Endothelial cell of umbilical vein (primary cell): ENCODE measurements at regions not wholly inside any gene's neighbourhood (a gene's known extent, or its start where the extent isn't known, plus 50 kb on each side); places are given as distances from the start of the nearest gene placed in this dataset.

Experiments
- BruUV-seq: library from RNA; stranded (reverse); fragments of 400-500 nt; replicated peaks from 2 replicates; lab custom pipeline; 2021; lab: Mats Ljungman, UMichigan
- CTCF ChIA-PET: fragments of 300-600, 350-600 bp; sonication (Branson Sonifier 250); formaldehyde crosslinking; loops from one replicate; lab custom pipeline; 2021; ENCODE audit warnings: antibody characterized with exemption, inconsistent platforms; lab: Charles Lee
- POLR2A ChIA-PET: fragments of 300-600, 350-600 bp; sonication (Branson Sonifier 250); formaldehyde crosslinking; loops from one replicate; lab custom pipeline; 2021; ENCODE audit warnings: antibody characterized with exemption, inconsistent platforms; lab: Charles Lee
- DNase-seq: peaks from one replicate; pipeline ENCODE4 v3.0.0-alpha.2; 2011; ENCODE audit warnings: low read depth, low spot score
- FAIRE-seq: peaks from 2 replicates; lab custom pipeline; 2011; peaks lifted over from hg19 to GRCh38; lab: Jason Lieb, UNC
- H2AFZ ChIP-seq: 2 replicates; pipeline ENCODE4 v1.6.0; 2012; ENCODE audit warnings: low read depth, low read length, control low read depth, inconsistent platforms
- H3K27ac ChIP-seq: 2 replicates; pipeline ENCODE4 v1.5.1; 2011; ENCODE audit warnings: low read depth, mild to moderate bottlenecking, control low read depth, low read length, moderate library complexity; ENCODE audit not compliant: insufficient read depth
- H3K27me3 ChIP-seq, 2 experiments: 2 replicates each; pipeline versions ENCODE4 v1.6.0 to v1.6.1; 2011; ENCODE audit warnings: low read length in 2 of 2, mixed read lengths in 1 of 2; ENCODE audit not compliant: control insufficient read depth in 2 of 2, insufficient read depth in 2 of 2
- H3K36me3 ChIP-seq, 2 experiments: 2 replicates in 1 of 2; 3 replicates in 1 of 2; pipeline ENCODE4 v1.5.1; 2011; ENCODE audit warnings: low read length in 2 of 2, mild to moderate bottlenecking in 1 of 2, moderate library complexity in 1 of 2; ENCODE audit not compliant: control insufficient read depth in 2 of 2, insufficient read depth in 2 of 2; ENCODE audit errors: extremely low read depth in 1 of 2
- H3K4me1 ChIP-seq: 3 replicates; pipeline ENCODE4 v1.5.1; 2011; ENCODE audit warnings: mild to moderate bottlenecking, low read length; ENCODE audit not compliant: control insufficient read depth, insufficient read depth; ENCODE audit errors: extremely low read depth
- H3K4me2 ChIP-seq: 2 replicates; pipeline ENCODE4 v1.6.1; 2011; ENCODE audit warnings: low read length, control low read depth, mixed read lengths; ENCODE audit not compliant: insufficient read depth
- H3K4me3 ChIP-seq, 3 experiments: fragments of 200-600 bp in 1 of 3; sonication (generic), shearing (Covaris generic) in 1 of 3; replicated peaks in 1 of 3; 2 replicates each; pipeline ENCODE4 v1.5.1; 2011 to 2016; ENCODE audit warnings: control low read depth in 3 of 3, low read length in 3 of 3, mild to moderate bottlenecking in 2 of 3, inconsistent platforms in 1 of 3, low read depth in 1 of 3, moderate library complexity in 1 of 3; ENCODE audit not compliant: insufficient read depth in 1 of 3
- H3K79me2 ChIP-seq: 2 replicates; pipeline ENCODE4 v1.6.0; 2012; ENCODE audit warnings: low read length, inconsistent platforms; ENCODE audit not compliant: control insufficient read depth, insufficient read depth
- H3K9ac ChIP-seq: replicated peaks from 2 replicates; pipeline ENCODE3; 2011; ENCODE audit warnings: low read length, control low read depth; ENCODE audit not compliant: insufficient read depth; ENCODE audit errors: extremely low read depth
- H3K9me1 ChIP-seq: replicated peaks from 3 replicates; pipeline ENCODE4 v1.6.0; 2011; ENCODE audit warnings: mild to moderate bottlenecking, low read length; ENCODE audit not compliant: control insufficient read depth, insufficient read depth; ENCODE audit errors: extremely low read depth
- H3K9me3 ChIP-seq: replicated peaks from 2 replicates; pipeline ENCODE4 v1.5.1; 2012; ENCODE audit warnings: low read length, inconsistent platforms; ENCODE audit not compliant: control insufficient read depth, insufficient read depth
- H4K20me1 ChIP-seq: replicated peaks from 2 replicates; pipeline ENCODE3; 2011; ENCODE audit warnings: mild to moderate bottlenecking, low read length; ENCODE audit not compliant: control insufficient read depth, insufficient read depth; ENCODE audit errors: extremely low read depth
- EZH2 ChIP-seq: IDR thresholded peaks from 2 replicates; pipeline ENCODE4 v1.6.1; 2012; ENCODE audit warnings: borderline replicate concordance, low read depth, mild to moderate bottlenecking, moderate library complexity, low read length, inconsistent platforms; ENCODE audit not compliant: severe bottlenecking
- FOS ChIP-seq: IDR thresholded peaks from 2 replicates; pipeline ENCODE4 v1.6.1; 2011; ENCODE audit warnings: mild to moderate bottlenecking, low read length, moderate library complexity, borderline replicate concordance; ENCODE audit not compliant: insufficient read depth
- GATA2 ChIP-seq: IDR thresholded peaks from 2 replicates; pipeline ENCODE4 v1.7.0; 2011; ENCODE audit warnings: low read depth, mild to moderate bottlenecking, moderate library complexity, mixed read lengths, low read length; ENCODE audit not compliant: insufficient read length, insufficient read depth
- JUN ChIP-seq: IDR thresholded peaks from 2 replicates; pipeline ENCODE4 v1.6.1; 2011; ENCODE audit warnings: borderline replicate concordance, low read depth; ENCODE audit not compliant: insufficient read length, insufficient read depth
- MAX ChIP-seq: IDR thresholded peaks from 2 replicates; pipeline ENCODE4 v1.6.1; 2011; ENCODE audit not compliant: insufficient read depth, insufficient read length
- MYC ChIP-seq: IDR thresholded peaks from one replicate; pipeline ENCODE4 v1.6.1; 2011; ENCODE audit warnings: mild to moderate bottlenecking, low read depth, low read length
- POLR2A ChIP-seq: IDR thresholded peaks from 2 replicates; pipeline ENCODE4 v1.6.1; 2012; ENCODE audit warnings: low read depth, mild to moderate bottlenecking, control low read depth, low read length
- POLR2AphosphoS5 ChIP-seq: IDR thresholded peaks from 2 replicates; pipeline ENCODE4 v1.6.1; 2012; ENCODE audit warnings: low read depth, mild to moderate bottlenecking, control low read depth, low read length, moderate library complexity; ENCODE audit not compliant: insufficient read depth
- dilution Hi-C: fragments of 300-500 bp; cut with MboI; formaldehyde crosslinking; loops from one replicate; pipeline ENCODE4 v1.15.0; 2019; ENCODE audit warnings: low sequenced_read_pairs; ENCODE audit not compliant: extremely low pct_ligation_motif_present
- intact Hi-C: fragments of 100-400 bp; cut with micrococcal nuclease; formaldehyde crosslinking; loops from one replicate; pipeline ENCODE4 v1.10.0; 2022
- TF ChIP-seq, protein P1 (sequence below), 2 donors: IDR thresholded peaks; 1 replicate in 1 of 2; 2 replicates in 1 of 2; pipeline ENCODE4 v1.5.1; 2011; ENCODE audit warnings: low read length in 2 of 2, mild to moderate bottlenecking in 2 of 2, moderate library complexity in 2 of 2, control low read depth in 1 of 2, inconsistent platforms in 1 of 2, low read depth in 1 of 2; ENCODE audit not compliant: insufficient read depth in 1 of 2; ENCODE audit errors: extremely low read depth in 1 of 2

DNA sequence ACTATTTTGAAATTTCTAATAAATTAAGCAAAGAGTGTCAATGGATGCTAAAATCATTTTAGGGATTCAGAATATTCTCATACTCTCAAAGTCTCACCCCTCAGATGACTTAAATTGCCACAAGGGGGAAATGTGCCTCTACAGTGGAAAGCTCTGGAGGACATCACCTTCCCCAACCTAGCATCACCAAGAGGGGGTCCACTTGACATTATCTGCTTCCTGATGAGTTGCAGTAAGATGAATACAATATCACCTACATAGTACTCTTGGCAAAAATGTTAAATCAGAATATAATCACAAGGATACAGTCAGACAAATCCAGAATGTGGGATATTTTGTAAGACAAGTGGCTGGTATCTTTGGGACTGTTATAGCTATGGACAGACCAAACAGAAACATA is 290.1 kb downstream of the MFSD1 start:
- H3K36me3 ChIP-seq: no peaks in the 10 kb centered on the region
- H3K4me2 ChIP-seq: no peak overlapping the region
- H3K27ac ChIP-seq: no peak overlapping the region
- H2AFZ ChIP-seq: no peak overlapping the region
- no TSS peak for BruUV-seq
- H3K4me1 ChIP-seq: no peaks in the 10 kb centered on the region
- H4K20me1 ChIP-seq: no peaks in the 10 kb centered on the region
- no peak overlapping the region for H3K9ac ChIP-seq
- no peak overlapping the region for H3K4me3 ChIP-seq
- dilution Hi-C loops: no loop called here
- no peak for DNase-seq
- intact Hi-C loops: loop anchor here (5.0 kb wide), 1 partner anchor 160 kb away; no protein-coding TSS in a partner anchor
- H3K9me3 ChIP-seq: no peaks in the 10 kb centered on the region
- FAIRE-seq: peak; percentile 18
- ChIA-PET POLR2A (no interaction called here), CTCF (interaction anchor here (1.1 to 2.1 kb wide), 3 partner anchors 14 to 174 kb away, joined by 4 to 11 read pairs (median 5); no protein-coding TSS in a partner anchor)
- no peaks in the 10 kb centered on the region for H3K27me3 ChIP-seq
- H3K9me1 ChIP-seq: no peaks in the 10 kb centered on the region
- no peak for TF ChIP-seq EZH2
- no peaks in the 10 kb centered on the region for H3K79me2 ChIP-seq

GRCh38 chr3:159102001-159102400 is 300.1 kb downstream of the MFSD1 start:
- TF ChIP-seq, protein P1, sequence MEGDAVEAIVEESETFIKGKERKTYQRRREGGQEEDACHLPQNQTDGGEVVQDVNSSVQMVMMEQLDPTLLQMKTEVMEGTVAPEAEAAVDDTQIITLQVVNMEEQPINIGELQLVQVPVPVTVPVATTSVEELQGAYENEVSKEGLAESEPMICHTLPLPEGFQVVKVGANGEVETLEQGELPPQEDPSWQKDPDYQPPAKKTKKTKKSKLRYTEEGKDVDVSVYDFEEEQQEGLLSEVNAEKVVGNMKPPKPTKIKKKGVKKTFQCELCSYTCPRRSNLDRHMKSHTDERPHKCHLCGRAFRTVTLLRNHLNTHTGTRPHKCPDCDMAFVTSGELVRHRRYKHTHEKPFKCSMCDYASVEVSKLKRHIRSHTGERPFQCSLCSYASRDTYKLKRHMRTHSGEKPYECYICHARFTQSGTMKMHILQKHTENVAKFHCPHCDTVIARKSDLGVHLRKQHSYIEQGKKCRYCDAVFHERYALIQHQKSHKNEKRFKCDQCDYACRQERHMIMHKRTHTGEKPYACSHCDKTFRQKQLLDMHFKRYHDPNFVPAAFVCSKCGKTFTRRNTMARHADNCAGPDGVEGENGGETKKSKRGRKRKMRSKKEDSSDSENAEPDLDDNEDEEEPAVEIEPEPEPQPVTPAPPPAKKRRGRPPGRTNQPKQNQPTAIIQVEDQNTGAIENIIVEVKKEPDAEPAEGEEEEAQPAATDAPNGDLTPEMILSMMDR (IDR thresholded peaks at IDR 0.05; ENCODE audit: extremely low read depth in 1 of 2, insufficient read depth in 1 of 2, low read depth in 1 of 2, low read length in 2 of 2): no peak
- TF ChIP-seq MYC (no peak), GATA2 (no peak), MAX (no peak), POLR2A (no peak), EZH2 (no peak), JUN (no peak), FOS (no peak), POLR2AphosphoS5 (no peak)
- BruUV-seq: no TSS peak
- Histone ChIP-seq H3K27me3 (no peaks in the 10 kb centered on the region), H3K36me3 (no peaks in the 10 kb centered on the region), H2AFZ (no peak overlapping the region), H3K4me1 (no peaks in the 10 kb centered on the region), H3K4me3 (no peak overlapping the region), H3K4me2 (no peak overlapping the region), H3K9ac (no peak overlapping the region), H3K79me2 (no peaks in the 10 kb centered on the region), H3K9me1 (no peaks in the 10 kb centered on the region), H3K9me3 (no peaks in the 10 kb centered on the region), H4K20me1 (no peaks in the 10 kb centered on the region), H3K27ac (no peak overlapping the region)
- CTCF ChIA-PET: no interaction called here
- FAIRE-seq (no peak), DNase-seq (no peak)
- dilution Hi-C loops: no loop called here
- intact Hi-C loops: no loop called here
- POLR2A ChIA-PET: no interaction called here
